ENCODE measurements at regions not wholly inside any gene's neighbourhood (a gene's known extent, or its start where the extent isn't known, plus 50 kb on each side); places are given as distances from the start of the nearest gene placed in this dataset.

DNA sequence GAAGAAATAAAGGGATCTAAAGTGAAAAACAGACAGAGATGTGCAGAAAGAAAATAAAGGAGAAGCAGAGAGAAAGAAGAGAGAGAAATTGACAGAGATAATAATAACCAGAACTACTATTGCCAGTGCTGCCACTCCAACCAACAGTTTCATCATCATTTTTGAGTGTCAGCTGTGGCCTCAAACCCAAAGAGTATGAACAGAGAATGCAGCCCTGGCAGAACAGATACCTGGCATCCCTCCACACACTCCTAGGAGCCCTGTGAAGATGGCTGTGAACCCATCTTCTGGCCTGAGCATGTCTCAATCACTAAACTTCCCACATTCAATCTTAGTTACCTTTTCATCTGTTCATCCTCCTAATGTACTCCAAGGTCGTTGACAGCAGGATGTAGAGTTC, 385.8 kb upstream of the NFIA start:
- TF ChIP-seq TCF7L2 (IDR thresholded peaks at IDR 0.05; ENCODE audit: borderline replicate concordance, extremely low read depth, insufficient read depth, insufficient read length), result no peak
- TF ChIP-seq JUND (IDR thresholded peaks at IDR 0.05), result no peak
- no peak for TF ChIP-seq POLR2A (IDR thresholded peaks at IDR 0.05; ENCODE audit: borderline replicate concordance, extremely low read depth, insufficient read depth, insufficient read length)
- TF ChIP-seq CTCF (IDR thresholded peaks at IDR 0.05 in 2 of 3, conservative IDR thresholded peaks at IDR 0.05 in 1 of 3; ENCODE audit: borderline replicate concordance in 1 of 3, insufficient read depth in 1 of 3, low read depth in 2 of 3, low read length in 2 of 3), result no peak
- no peak for TF ChIP-seq EZH2 (IDR thresholded peaks at IDR 0.05)
- no peak for TF ChIP-seq RAD21 (IDR thresholded peaks at IDR 0.05; ENCODE audit: low read depth)
- TF ChIP-seq, protein P1, sequence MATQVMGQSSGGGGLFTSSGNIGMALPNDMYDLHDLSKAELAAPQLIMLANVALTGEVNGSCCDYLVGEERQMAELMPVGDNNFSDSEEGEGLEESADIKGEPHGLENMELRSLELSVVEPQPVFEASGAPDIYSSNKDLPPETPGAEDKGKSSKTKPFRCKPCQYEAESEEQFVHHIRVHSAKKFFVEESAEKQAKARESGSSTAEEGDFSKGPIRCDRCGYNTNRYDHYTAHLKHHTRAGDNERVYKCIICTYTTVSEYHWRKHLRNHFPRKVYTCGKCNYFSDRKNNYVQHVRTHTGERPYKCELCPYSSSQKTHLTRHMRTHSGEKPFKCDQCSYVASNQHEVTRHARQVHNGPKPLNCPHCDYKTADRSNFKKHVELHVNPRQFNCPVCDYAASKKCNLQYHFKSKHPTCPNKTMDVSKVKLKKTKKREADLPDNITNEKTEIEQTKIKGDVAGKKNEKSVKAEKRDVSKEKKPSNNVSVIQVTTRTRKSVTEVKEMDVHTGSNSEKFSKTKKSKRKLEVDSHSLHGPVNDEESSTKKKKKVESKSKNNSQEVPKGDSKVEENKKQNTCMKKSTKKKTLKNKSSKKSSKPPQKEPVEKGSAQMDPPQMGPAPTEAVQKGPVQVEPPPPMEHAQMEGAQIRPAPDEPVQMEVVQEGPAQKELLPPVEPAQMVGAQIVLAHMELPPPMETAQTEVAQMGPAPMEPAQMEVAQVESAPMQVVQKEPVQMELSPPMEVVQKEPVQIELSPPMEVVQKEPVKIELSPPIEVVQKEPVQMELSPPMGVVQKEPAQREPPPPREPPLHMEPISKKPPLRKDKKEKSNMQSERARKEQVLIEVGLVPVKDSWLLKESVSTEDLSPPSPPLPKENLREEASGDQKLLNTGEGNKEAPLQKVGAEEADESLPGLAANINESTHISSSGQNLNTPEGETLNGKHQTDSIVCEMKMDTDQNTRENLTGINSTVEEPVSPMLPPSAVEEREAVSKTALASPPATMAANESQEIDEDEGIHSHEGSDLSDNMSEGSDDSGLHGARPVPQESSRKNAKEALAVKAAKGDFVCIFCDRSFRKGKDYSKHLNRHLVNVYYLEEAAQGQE (IDR thresholded peaks at IDR 0.05; ENCODE audit: low read depth), result no peak
- TF ChIP-seq ZNF274 (IDR thresholded peaks at IDR 0.05; ENCODE audit: low read depth, low read length), result no peak
- TF ChIP-seq POLR2AphosphoS5 (IDR thresholded peaks at IDR 0.05; ENCODE audit: low read depth, low read length), result no peak
- no peak for TF ChIP-seq YY1 (IDR thresholded peaks at IDR 0.05; ENCODE audit: extremely low read depth, insufficient replicate concordance, low read depth, low read length)
- no peak for TF ChIP-seq SIN3A (IDR thresholded peaks at IDR 0.05; ENCODE audit: low read depth)
- no peak for TF ChIP-seq ZFX (IDR thresholded peaks at IDR 0.05)

Measured in HCT116 (cell line).